Muscle of leg (tissue), 3 donors: ENCODE measurements at regions not wholly inside any gene's neighbourhood (a gene's known extent, or its start where the extent isn't known, plus 50 kb on each side); places are given as distances from the start of the nearest gene placed in this dataset.
A peak's percentile ranks its signal among the peaks of the same experiment; 100 is the strongest.
"Not testable (repeated sequence)": the region's sequence is repeated elsewhere in the genome, so short reads cannot be mapped to it uniquely, and the experiment has no call there.

Experiments
- DNase-seq: peaks from one replicate; pipeline ENCODE4 v3.0.0; 2013
- H3K27ac ChIP-seq: one replicate; pipeline ENCODE4 v1.5.1; 2013; ENCODE audit warnings: mild to moderate bottlenecking, low read length, control low read depth
- H3K27me3 ChIP-seq: one replicate; pipeline ENCODE4 v1.6.1; 2013; ENCODE audit warnings: low read length; ENCODE audit not compliant: control insufficient read depth, insufficient read depth
- H3K36me3 ChIP-seq: one replicate; pipeline ENCODE4 v1.6.1; 2013; ENCODE audit warnings: low read length; ENCODE audit not compliant: control insufficient read depth, insufficient read depth
- H3K4me1 ChIP-seq: one replicate; pipeline ENCODE4 v1.6.1; 2013; ENCODE audit warnings: low read length; ENCODE audit not compliant: control insufficient read depth, insufficient read depth
- H3K4me3 ChIP-seq: one replicate; pipeline ENCODE4 v1.5.1; 2013; ENCODE audit warnings: low read length, control low read depth
- H3K9me3 ChIP-seq: replicated peaks from 2 replicates; pipeline ENCODE4 v1.6.1; 2013; ENCODE audit warnings: low read depth, low read length; ENCODE audit not compliant: control insufficient read depth
- WGBS: methylation state at CpG from one replicate; pipeline ENCODE4 v1.1.5; 2013; ENCODE audit warnings: missing lambda C conversion rate; ENCODE audit not compliant: insufficient coverage; 5-methylcytosine and 5-hydroxymethylcytosine counted together

DNA sequence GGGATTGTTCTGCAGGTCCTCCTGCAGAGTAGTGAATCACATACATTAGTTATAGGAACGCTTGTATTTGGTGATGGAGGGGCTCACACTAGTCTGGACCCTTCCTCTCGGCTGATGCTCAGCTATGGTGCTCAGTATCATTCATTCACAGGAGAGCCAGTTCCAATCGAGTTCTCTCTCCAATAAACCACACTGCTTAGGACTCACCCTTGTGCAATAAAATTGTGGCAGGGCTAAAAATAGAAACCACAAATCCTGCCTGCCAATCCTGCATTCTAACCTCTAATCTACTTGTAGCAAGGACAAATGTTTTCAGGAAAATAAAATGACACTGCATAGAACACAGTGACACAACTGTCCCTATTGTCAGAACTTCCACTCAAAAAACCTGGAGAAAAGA, 138.4 kb upstream of the TBL1XR1 start:
- Histone ChIP-seq H3K4me3 (no peak overlapping the region), H3K4me1 (peaks cover 28% of the 10 kb centered on the region), H3K36me3 (no peaks in the 10 kb centered on the region), H3K9me3 (no peaks in the 10 kb centered on the region), H3K27ac (peak overlapping the region; percentile 8), H3K27me3 (no peaks in the 10 kb centered on the region)
- DNase-seq: no peak
- 20% methylated on average over 1 of the region's 3 CpGs for WGBS

DNA sequence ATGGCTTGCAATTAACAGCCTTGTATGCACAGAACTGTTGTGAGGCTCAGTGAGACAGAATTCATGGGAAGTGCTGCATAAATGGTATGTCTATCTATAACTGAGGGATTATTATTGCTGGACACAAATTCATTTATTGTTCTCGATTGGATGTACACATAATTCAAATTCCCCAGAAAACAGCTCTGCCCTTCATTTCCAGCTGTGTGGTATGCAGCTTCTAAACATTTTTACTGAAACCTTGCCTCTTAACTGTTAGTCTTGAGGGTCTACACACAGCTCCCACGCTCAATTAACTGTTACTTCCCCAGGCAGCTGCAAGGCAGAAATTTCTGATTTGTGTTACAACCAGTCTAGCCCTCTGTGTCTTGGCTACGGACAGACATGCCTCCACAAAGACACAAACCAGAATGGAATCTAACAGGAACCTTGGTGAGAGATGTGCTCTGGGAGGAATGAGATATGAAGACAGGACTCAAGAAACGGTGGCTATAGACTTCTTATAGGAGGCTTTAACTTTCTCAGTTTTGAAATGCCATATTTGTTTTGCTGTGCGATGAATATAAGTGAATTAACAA, 139.7 kb upstream of the TBL1XR1 start:
- DNase-seq: no peak
- no CpG with 5 or more reads among the region's 5 CpGs for WGBS
- H3K4me1 ChIP-seq: peaks cover 33% of the 10 kb centered on the region
- no peaks in the 10 kb centered on the region for H3K9me3 ChIP-seq
- no peaks in the 10 kb centered on the region for H3K36me3 ChIP-seq
- H3K27ac ChIP-seq: peak overlapping the region; percentile 50
- H3K4me3 ChIP-seq: no peak overlapping the region
- H3K27me3 ChIP-seq: no peaks in the 10 kb centered on the region

DNA sequence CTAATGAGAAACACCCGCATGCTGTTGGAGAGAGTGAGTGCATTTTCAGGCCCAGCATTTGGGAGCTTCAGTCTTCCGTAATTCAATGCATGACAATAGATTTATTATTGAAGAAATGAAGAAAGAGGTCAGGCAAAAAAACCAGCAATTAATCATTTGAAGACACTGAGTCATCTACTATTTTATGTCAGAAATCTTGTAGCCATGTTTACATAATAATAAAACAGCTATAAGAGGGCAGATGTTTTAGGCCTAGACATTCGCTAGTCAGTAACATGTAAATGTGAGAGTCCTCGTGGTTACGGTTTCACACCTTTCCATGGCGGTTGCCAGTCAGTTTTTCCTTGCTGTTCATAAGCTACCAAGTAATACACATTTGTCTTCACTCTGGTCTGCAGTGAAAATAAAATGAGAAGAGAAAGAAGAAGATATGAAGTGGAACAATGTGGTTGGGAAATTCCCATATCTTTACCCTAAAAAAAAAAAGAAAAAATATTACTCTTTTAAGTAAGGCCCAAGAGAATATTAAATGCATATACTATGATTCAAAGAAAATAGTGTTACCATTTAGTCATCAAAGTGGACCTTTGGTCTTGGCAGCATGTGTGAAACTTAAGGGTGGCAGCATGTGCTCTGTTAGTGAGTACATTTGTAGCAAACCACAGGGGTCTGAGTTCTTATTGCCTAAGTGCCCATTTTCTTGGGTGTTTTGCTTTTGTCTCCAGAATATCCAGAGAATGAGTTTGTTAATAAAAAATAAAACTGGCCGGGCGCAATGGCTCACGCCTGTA, 140.5 kb upstream of the TBL1XR1 start:
- Histone ChIP-seq H3K27ac (no peak overlapping the region), H3K36me3 (no peaks in the 10 kb centered on the region), H3K4me3 (no peak overlapping the region), H3K27me3 (no peaks in the 10 kb centered on the region), H3K4me1 (peaks cover 36% of the 10 kb centered on the region), H3K9me3 (no peaks in the 10 kb centered on the region)
- DNase-seq: peak; percentile 45
- WGBS: 96% methylated on average over 3 of the region's 9 CpGs

DNA sequence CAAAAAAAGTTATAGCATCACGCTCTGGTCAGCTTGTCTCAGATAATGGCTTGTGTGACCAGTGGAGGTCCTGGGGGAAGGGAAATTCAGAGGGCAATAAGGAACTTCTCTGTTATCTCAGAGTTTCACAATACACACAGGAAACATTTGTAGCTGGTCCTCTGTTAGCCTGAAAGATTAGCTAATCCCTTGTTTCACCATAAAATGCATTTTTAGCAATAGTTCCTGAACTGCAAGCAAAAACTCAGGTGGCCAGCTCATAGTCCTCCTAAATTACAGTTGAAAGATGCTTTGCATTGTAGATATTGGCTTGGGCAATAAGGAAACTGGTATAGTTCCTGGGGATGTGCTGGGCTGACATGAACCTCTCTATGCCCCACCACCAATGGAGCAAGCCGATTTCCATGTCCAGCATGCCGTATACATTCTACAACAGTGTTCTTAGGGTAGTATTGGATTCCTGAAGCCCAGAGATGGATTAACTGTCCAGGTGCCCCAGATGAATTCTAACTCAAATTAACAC, 141.5 kb upstream of the TBL1XR1 start:
- H3K27me3 ChIP-seq: no peaks in the 10 kb centered on the region
- peak; percentile 44 for DNase-seq
- no CpG with 5 or more reads among the region's 3 CpGs for WGBS
- peaks cover 40% of the 10 kb centered on the region for H3K4me1 ChIP-seq
- no peak overlapping the region for H3K27ac ChIP-seq
- no peak overlapping the region for H3K4me3 ChIP-seq
- H3K36me3 ChIP-seq: no peaks in the 10 kb centered on the region
- H3K9me3 ChIP-seq: no peaks in the 10 kb centered on the region

DNA sequence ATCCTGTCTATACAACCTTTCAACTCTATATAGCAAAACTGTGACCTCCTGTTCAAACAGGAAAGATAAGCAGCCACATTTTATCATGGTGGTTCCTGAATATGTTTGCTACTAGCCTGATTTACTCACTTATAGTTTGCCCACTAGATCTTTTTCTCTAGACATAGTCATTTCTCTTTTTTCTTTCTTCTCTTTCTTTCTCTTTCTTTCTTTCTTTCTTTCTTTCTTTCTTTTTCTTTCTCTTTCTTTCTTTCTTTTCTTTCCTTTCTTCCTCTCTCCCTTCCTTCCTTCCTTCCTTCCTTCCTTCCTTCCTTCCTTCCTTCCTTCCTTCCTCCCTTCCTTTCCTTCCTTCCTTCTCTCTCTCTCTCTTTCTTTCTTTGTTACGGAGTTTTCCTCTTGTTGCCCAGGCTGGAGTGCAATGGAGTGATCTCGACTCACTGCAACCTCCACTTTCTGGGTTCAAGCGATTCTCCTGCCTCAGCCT, 142.0 kb upstream of the TBL1XR1 start:
- not testable (repeated sequence) for H3K27ac ChIP-seq, H3K4me3 ChIP-seq, H3K27me3 ChIP-seq, H3K9me3 ChIP-seq, H3K36me3 ChIP-seq, DNase-seq
- WGBS: 100% methylated on average over 2 of the region's 3 CpGs
- H3K4me1 ChIP-seq: peaks cover 40% of the 10 kb centered on the region

DNA sequence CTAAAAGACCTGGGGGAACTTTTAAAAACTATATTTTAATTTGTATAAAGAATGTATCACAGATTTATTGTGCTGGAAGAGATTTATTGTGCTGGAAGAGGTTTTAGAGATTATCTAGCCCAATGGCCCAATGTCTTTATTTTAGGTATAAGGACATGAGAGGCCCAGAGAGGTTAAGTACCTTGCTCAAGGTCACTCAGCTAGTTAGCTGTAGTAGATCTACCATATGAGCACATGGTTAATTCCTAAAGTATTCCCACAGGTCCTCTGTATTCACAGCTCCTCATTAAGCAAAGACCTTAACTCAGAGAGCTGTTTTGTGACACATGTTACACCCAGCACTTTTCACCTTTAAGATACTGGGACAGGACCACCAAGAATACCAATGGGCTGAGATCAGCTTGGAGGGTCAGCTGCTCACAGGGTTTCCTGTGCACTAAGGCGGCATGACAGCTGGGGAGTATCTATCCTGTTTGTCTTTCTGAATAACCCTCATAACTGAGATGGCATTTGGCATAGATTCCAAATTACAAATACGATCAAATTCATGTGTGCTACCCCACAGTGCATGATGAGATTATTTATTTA, 143.1 kb upstream of the TBL1XR1 start:
- H3K27me3 ChIP-seq: no peaks in the 10 kb centered on the region
- peak overlapping the region; percentile 64 for H3K27ac ChIP-seq
- no peaks in the 10 kb centered on the region for H3K36me3 ChIP-seq
- H3K9me3 ChIP-seq: no peaks in the 10 kb centered on the region
- peaks cover 34% of the 10 kb centered on the region for H3K4me1 ChIP-seq
- H3K4me3 ChIP-seq: no peak overlapping the region
- peak; percentile 76 for DNase-seq
- WGBS: 40% methylated on average over 1 of the region's 2 CpGs

DNA sequence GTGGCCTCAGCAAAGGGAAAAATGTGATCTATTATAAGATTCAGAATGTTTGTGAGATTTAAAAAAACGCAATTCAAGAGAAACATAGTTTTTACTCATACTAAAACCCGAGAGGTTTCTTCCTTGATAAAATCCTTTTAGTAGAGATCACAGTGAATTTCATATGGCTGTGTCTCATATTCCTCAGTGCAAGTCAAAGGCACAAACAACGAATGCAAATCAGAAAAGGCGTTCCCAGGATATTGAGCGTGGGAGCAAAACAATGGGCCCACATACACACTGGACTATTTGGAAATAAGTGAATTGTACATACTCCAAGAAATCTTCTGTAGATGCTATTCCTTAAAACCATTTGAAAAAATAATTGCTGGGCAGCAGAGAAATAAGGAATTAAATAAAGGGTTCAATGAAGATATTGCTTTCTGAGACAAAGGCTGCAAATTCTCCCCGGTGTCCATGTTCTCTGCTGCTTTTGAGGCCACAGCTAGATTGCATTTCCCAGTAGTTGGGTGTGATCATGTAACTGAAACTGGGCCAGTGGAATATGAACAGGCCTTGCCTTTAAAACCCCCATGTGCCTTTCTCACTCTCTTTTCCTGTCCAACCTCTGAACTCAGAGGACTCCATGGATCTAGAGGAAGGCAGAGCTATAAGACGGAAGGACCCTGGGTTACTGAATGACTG, 144.6 kb upstream of the TBL1XR1 start:
- Histone ChIP-seq H3K9me3 (no peaks in the 10 kb centered on the region), H3K27ac (peak overlapping the region; percentile 32), H3K4me3 (no peak overlapping the region), H3K27me3 (no peaks in the 10 kb centered on the region), H3K36me3 (no peaks in the 10 kb centered on the region), H3K4me1 (peaks cover 34% of the 10 kb centered on the region)
- WGBS: 100% methylated on average over 1 of the region's 7 CpGs
- DNase-seq: peak; percentile 62

DNA sequence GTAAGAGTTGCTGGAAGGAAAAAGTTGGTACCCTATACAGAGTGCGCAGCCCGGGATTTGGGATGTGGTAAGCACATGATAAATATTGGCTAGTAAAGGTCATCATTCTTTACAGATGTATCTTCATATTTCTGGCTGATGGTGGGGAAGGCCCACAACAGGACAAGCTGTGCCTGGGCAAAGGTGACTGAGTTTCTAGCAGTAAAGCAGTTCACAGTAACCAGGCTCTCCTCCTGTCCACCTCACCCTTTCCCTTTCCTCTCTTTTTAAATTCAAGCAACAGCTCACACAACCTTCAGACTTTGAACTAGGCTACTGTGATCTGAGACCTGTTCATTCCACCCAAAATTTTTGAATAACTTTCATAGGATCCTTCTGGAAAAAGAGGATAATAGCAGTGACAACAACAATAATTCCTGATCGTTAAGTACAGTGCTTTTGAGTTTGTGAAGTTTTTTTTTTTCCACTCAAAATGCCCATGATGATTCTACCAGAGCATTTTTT, 145.9 kb upstream of the TBL1XR1 start:
- DNase-seq: no peak
- 100% methylated on average over 2 of the region's 3 CpGs for WGBS
- no peak overlapping the region for H3K4me3 ChIP-seq
- H3K4me1 ChIP-seq: peaks cover 34% of the 10 kb centered on the region
- H3K9me3 ChIP-seq: no peaks in the 10 kb centered on the region
- no peaks in the 10 kb centered on the region for H3K36me3 ChIP-seq
- no peak overlapping the region for H3K27ac ChIP-seq
- no peaks in the 10 kb centered on the region for H3K27me3 ChIP-seq

DNA sequence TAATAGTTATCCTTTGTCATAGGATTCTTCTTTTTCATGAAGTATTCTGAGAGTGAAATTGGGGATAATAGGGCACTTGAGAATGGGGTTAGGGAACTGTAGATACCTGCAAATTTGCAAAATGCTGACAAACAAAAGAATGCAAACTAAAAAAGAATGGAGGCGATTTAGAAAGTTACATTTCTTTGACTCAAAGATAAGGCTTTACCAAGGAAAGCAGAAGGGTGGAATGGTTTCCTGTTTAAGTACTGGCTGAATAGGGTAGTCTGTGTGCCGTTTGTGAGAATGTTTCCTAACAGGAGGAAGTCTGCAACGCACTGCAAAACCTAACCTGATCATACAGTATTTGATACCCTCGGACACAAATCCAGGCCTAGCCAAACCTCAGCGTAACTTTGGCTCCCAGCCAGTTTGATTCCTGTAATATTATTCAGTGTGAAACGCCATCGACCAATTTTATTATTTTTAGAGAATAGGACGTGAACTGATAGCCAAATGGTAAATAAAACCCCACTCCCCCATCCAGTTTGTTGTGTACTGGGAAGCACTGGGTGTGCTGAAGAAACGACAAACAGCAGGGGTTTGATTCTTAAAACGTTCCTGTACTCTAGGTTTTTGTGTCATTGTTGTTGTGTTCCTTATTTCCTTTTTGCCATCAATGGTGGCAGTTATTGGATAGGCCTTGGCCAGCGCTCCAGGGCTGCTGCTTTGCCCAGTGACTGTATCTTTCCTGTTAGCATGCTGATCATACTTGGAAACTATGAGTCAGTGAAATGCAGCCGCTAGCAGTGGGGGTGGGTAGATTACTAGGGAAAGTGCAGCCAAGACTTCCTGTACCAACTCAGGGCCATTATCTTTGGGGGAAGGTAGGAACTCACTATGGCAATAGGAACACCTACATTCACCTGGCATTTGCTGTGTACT, 148.0 kb upstream of the TBL1XR1 start:
- DNase-seq: peak; percentile 95
- 23% methylated on average over 3 of the region's 12 CpGs for WGBS
- H3K36me3 ChIP-seq: no peaks in the 10 kb centered on the region
- peak overlapping the region; percentile 95 for H3K27ac ChIP-seq
- H3K4me3 ChIP-seq: no peak overlapping the region
- H3K4me1 ChIP-seq: peaks cover 37% of the 10 kb centered on the region
- no peaks in the 10 kb centered on the region for H3K9me3 ChIP-seq
- no peaks in the 10 kb centered on the region for H3K27me3 ChIP-seq
